ENCODE measurements at regions not wholly inside any gene's neighbourhood (a gene's known extent, or its start where the extent isn't known, plus 50 kb on each side); places are given as distances from the start of the nearest gene placed in this dataset.

DNA sequence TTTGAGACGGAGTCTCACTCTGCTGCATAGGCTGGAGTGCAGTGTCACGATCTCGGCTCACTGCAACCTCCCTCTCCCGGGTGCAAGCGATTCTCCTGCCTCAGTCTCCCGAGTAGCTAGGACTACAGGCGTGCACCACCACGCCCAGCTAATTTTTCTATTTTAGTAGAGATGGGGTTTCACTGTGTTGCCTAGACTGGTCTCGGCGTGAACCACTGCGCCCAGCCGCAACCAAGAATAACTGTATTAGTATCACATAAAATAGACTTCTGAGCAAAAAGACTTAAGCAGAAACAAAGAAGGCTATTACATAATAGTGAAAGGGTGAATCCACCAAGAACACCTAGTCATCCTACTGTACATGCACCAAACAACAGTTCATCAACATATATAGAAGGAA, 67.6 kb upstream of the TFEC start:
- TF ChIP-seq, protein P1, sequence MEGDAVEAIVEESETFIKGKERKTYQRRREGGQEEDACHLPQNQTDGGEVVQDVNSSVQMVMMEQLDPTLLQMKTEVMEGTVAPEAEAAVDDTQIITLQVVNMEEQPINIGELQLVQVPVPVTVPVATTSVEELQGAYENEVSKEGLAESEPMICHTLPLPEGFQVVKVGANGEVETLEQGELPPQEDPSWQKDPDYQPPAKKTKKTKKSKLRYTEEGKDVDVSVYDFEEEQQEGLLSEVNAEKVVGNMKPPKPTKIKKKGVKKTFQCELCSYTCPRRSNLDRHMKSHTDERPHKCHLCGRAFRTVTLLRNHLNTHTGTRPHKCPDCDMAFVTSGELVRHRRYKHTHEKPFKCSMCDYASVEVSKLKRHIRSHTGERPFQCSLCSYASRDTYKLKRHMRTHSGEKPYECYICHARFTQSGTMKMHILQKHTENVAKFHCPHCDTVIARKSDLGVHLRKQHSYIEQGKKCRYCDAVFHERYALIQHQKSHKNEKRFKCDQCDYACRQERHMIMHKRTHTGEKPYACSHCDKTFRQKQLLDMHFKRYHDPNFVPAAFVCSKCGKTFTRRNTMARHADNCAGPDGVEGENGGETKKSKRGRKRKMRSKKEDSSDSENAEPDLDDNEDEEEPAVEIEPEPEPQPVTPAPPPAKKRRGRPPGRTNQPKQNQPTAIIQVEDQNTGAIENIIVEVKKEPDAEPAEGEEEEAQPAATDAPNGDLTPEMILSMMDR (optimal IDR thresholded peaks at IDR 0.05 in 1 of 3, IDR thresholded peaks at IDR 0.05 in 1 of 3, conservative IDR thresholded peaks at IDR 0.05 in 1 of 3; ENCODE audit: extremely low read depth in 1 of 3, insufficient read depth in 2 of 3, low read length in 3 of 3): no peak
- no peak for TF ChIP-seq EZH2 (IDR thresholded peaks at IDR 0.05; ENCODE audit: low read length)
- H3K9me1 ChIP-seq (ENCODE audit: control insufficient read depth, extremely low read depth, insufficient read depth, low read length): no peaks in the 10 kb centered on the region

DNA sequence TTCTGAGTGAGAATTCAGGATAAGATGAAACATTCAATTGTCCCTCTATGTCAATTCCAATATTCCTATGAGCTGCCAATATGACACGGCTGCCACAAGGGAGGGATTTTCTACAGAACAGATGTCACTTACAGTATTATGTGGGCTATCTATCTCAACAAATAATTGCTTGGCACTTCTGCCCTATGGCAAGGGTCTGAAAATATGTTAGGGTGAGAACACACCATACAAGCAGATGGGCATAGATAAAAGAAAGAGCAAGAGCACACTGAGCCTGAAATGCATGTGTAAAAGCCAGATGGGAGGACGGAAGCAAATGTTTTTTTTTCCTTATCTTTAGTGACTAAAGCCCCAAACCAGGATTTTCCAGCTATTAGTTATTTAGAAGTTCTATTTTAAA, 70.1 kb upstream of the TFEC start:
- DNase-seq (ENCODE audit: low read depth, low spot score) (no peak), FAIRE-seq (no peak)
- no peaks in the 10 kb centered on the region for H3K27me3 ChIP-seq (ENCODE audit: control insufficient read depth, extremely low read depth, insufficient read depth, low read length)
- no peaks in the 10 kb centered on the region for H3K9me1 ChIP-seq (ENCODE audit: control insufficient read depth, extremely low read depth, insufficient read depth, low read length)
- H3K27ac ChIP-seq (ENCODE audit: control insufficient read depth, insufficient read depth, low read length): no peak overlapping the region
- H4K20me1 ChIP-seq (ENCODE audit: control insufficient read depth, extremely low read depth, insufficient read depth, low read length): no peaks in the 10 kb centered on the region
- H3K36me3 ChIP-seq (ENCODE audit: control insufficient read depth in 2 of 2, extremely low read depth in 1 of 2, insufficient read depth in 2 of 2, low read length in 2 of 2): no peaks in the 10 kb centered on the region
- H3K9ac ChIP-seq (ENCODE audit: control insufficient read depth, extremely low read depth, insufficient read depth, low read length): no peak overlapping the region
- no peak overlapping the region for H3K4me2 ChIP-seq (ENCODE audit: control insufficient read depth, extremely low read depth, insufficient read depth, low read depth, low read length)
- TF ChIP-seq, protein P1 (optimal IDR thresholded peaks at IDR 0.05 in 1 of 3, IDR thresholded peaks at IDR 0.05 in 1 of 3, conservative IDR thresholded peaks at IDR 0.05 in 1 of 3; ENCODE audit: extremely low read depth in 1 of 3, insufficient read depth in 2 of 3, low read length in 3 of 3): no peak
- no peak for TF ChIP-seq EZH2 (IDR thresholded peaks at IDR 0.05; ENCODE audit: low read length)
- no peak overlapping the region for H3K4me3 ChIP-seq (ENCODE audit: control insufficient read depth in 2 of 3, extremely low read depth in 1 of 3, insufficient read depth in 2 of 3, low read depth in 1 of 3, low read length in 3 of 3)
- H3K9me3 ChIP-seq (ENCODE audit: control insufficient read depth, low read depth, low read length): no peaks in the 10 kb centered on the region
- no peak overlapping the region for H2AFZ ChIP-seq (ENCODE audit: control insufficient read depth, low read length)
- H3K4me1 ChIP-seq (ENCODE audit: control insufficient read depth, extremely low read depth, insufficient read depth, low read length): peaks cover 12% of the 10 kb centered on the region
- dilution Hi-C loops (cut with MboI; ENCODE audit: extremely low pct_ligation_motif_present, low sequenced_read_pairs): no loop called here
- H3K79me2 ChIP-seq (ENCODE audit: control insufficient read depth, insufficient read depth, low read length): no peaks in the 10 kb centered on the region

More for the DNA sequence above, 67.6 kb upstream of the TFEC start:
- Histone ChIP-seq H3K9ac (ENCODE audit: control insufficient read depth, extremely low read depth, insufficient read depth, low read length) (no peak overlapping the region), H3K4me2 (ENCODE audit: control insufficient read depth, extremely low read depth, insufficient read depth, low read depth, low read length) (no peak overlapping the region), H2AFZ (ENCODE audit: control insufficient read depth, low read length) (no peak overlapping the region), H3K79me2 (ENCODE audit: control insufficient read depth, insufficient read depth, low read length) (no peaks in the 10 kb centered on the region), H3K9me3 (ENCODE audit: control insufficient read depth, low read depth, low read length) (no peaks in the 10 kb centered on the region), H3K4me1 (ENCODE audit: control insufficient read depth, extremely low read depth, insufficient read depth, low read length) (peaks cover 12% of the 10 kb centered on the region), H4K20me1 (ENCODE audit: control insufficient read depth, extremely low read depth, insufficient read depth, low read length) (no peaks in the 10 kb centered on the region), H3K36me3 (ENCODE audit: control insufficient read depth in 2 of 2, extremely low read depth in 1 of 2, insufficient read depth in 2 of 2, low read length in 2 of 2) (no peaks in the 10 kb centered on the region), H3K27me3 (ENCODE audit: control insufficient read depth, extremely low read depth, insufficient read depth, low read length) (no peaks in the 10 kb centered on the region), H3K27ac (ENCODE audit: control insufficient read depth, insufficient read depth, low read length) (no peak overlapping the region), H3K4me3 (ENCODE audit: control insufficient read depth in 2 of 3, extremely low read depth in 1 of 3, insufficient read depth in 2 of 3, low read depth in 1 of 3, low read length in 3 of 3) (no peak overlapping the region)
- DNase-seq (ENCODE audit: low read depth, low spot score) (no peak), FAIRE-seq (no peak)
- dilution Hi-C loops (cut with MboI; ENCODE audit: extremely low pct_ligation_motif_present, low sequenced_read_pairs): no loop called here

Measured in keratinocyte (primary cell).